CD4-positive, alpha-beta T cell treated with Interleukin-17A for 1 hour (primary cell): ENCODE measurements at regions not wholly inside any gene's neighbourhood (a gene's known extent, or its start where the extent isn't known, plus 50 kb on each side); places are given as distances from the start of the nearest gene placed in this dataset.

Experiments
- DNase-seq: peaks from one replicate; pipeline ENCODE4 v3.0.0-alpha.2; 2020

- DNase-seq, result no peak
Observed at GRCh38 chr7:13518738-13519137, 470.7 kb downstream of the ETV1 start.

DNA sequence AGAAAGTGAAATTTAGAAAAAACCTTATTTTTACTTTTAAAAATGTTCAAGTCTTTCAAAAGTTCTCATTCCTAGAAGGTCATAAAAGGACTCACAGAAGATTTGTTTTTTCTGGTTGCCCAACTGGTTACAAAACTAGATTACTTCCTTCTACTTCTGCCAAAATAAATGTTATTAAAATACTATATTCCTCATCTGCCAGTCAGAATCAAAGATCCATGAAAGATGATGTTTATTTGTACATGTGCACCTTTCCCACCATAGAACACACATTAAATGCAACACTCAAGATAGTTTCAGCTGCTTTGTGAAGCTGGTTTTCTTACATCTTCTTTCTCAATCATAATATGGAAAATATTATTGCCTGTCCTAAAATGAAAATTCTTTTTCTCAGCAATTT, 465.4 kb downstream of the ETV1 start:
- DNase-seq, result no peak

DNA sequence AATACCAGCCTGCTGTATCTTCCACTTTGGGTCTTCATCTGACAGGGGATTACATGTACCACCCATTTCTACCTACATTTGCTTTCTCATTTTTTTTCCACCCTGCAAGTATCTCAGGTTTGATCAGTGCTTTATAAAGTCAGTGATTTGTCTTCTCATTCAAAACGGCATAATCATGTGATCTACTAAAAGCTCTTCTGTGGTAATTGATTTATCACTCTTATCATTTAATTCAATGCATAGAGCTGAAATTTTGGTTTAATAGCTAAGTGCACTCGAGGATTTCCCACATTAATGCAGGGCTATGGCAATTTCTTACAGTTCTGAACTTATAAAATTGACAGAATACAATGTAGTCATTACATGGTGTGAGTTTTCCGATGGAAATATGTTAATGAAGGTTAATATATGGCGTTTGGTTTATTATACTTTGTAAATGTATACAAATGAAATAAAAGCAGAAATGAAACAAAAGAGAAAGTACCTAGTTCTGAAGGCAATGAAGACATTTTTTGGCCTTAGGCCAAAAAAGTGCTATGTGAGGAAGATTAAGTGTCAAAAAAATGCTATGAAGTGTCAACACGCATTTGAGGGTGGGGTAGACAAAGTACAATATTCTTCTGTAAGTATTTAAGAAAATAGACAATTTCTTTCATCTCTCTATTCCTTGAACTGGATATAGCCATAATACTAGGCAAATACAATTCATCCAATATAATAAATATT, 457.3 kb downstream of the ETV1 start:
- DNase-seq, result no peak

DNA sequence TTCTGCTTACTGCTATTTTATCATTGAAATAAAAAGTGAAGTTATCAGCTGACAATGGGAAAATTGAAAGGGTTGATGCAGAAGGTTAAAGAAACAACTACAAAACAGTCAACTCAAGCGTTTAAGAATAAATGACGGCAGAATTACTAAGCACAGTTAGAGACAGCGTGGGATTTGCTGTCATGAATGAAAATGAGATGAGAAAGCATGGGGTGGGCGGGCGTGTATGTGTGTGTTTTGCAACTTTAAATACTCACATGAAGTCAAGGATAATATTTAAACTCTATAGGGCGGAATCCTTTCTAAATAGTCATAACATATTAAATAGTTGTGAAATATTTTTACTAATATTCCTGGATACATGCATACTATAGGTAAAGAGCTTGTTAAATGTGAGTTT, 450.8 kb downstream of the ETV1 start:
- DNase-seq, result no peak

DNA sequence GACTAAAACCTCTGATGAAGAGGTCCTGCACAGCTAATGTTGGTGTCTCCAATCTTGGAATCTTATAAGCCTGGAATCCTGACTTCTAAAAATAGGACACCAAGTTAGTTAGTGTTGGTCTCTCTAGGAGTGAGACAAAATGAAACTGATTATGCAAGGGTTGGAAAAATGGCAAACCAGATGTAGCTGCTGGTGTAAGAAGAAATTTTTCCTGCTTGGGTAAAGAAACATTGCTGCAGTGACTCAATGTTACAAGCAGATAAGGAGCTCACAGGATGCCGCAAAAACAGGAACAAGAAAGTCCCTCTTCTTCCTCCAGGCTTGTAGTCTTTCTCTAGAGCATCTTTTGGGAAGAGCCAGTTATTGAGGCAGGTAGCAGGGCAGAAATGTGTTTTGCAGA, 449.0 kb downstream of the ETV1 start:
- no peak for DNase-seq

GRCh38 chr7:13541326-13541725, 448.1 kb downstream of the ETV1 start:
- DNase-seq, result no peak

DNA sequence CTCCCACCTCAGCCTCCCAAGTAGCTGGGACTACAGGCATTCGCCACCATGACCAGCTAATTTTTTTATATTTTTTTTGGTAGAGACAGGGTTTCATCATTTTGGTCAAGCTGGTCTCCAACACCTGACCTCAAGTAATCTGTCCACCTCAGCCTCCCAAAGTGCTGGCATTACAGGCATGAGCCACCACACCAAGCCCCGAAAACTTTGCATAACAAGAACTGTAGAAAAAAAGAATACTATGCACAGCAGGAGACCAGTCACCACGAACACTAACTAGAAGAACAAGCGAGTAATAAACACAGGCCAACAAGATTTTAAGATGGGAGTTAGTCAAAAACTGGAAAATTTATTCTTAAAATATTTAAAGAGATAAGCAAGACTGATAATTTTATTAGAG, 447.0 kb downstream of the ETV1 start:
- DNase-seq, result no peak

- DNase-seq, result no peak
Observed at GRCh38 chr7:13551503-13551902, 438.0 kb downstream of the ETV1 start.

GRCh38 chr7:13560441-13560840, 429.0 kb downstream of the ETV1 start:
- no peak for DNase-seq

GRCh38 chr7:13563257-13563656, 426.2 kb downstream of the ETV1 start:
- DNase-seq, result no peak

GRCh38 chr7:13563680-13564079, 425.8 kb downstream of the ETV1 start:
- DNase-seq, result no peak

- no peak for DNase-seq
Observed at GRCh38 chr7:13577566-13578145, 411.8 kb downstream of the ETV1 start.

DNA sequence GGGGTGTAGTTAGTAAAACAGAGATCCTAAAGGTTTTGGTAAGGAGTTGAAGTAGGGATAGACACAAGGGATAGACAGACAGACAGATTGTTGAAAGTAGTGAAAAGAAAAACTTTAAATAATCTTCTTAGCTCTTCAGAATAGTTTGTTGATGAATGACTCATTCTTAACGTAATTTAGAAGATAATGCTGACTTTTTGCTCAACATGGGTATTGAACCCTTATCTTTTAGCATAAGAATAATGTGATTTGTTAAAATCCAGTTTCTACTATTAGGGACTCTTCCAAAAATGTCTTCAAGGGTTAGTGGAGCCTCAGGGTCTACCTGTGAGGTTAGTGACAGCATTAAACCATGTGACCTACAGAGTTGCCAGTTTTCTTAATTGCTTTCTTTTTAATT, 411.2 kb downstream of the ETV1 start:
- DNase-seq, result no peak

DNA sequence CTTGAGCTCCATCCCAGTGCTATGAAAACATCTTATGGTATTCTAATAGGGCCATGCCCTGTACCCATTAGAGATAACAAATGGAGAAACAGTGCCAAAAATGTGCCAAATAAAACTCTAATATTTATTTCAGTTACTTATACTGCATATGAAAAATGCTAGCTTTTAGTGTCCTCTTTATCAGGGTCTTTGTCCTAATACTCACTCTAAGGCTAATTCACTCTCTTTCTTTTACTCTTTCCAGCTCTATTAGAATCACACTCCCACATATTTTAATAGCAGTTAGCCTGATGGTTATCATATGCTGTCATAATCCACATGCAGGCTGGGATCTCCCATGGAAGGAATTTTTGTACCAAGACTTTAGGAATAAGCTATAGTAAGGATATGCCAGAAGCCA, 408.4 kb downstream of the ETV1 start:
- DNase-seq, result no peak

- DNase-seq, result no peak
Observed at GRCh38 chr7:13593854-13594253, 395.6 kb downstream of the ETV1 start.

DNA sequence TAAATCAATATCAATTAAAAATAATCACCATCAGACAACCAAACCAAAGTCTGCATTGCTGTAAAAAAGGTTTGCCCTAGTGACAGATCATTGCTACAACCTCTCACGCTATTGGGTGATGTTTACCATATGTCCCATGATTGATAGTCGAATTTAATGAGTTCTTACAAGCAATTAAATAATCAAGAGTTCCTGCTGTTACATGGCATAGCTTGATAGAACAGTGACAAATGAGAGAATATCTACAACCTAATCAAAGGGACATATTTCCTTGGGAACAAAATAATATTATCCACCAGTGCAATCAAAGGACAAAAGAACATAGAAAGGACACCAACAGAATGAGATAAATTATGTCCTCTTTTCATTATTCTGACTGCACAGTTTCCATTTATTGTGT, 387.4 kb downstream of the ETV1 start:
- no peak for DNase-seq

DNA sequence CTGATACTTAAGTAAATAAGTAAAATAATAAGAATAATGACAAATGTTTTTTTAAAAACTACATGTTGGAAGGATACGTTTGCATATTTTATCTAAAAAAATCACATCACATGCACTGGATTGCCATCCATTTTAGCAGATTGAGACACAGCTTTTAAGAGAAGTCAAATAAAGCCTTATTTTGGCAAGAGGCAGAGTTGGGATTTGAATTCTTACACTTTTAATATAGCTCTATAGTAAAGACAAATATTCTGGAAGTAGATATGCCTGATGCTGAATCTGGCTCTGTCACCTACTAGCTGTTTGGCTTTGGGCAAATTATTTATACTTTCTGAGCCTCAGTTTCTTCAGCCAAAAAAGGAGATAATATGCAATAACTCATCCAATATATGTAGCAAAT, 386.4 kb downstream of the ETV1 start:
- DNase-seq, result no peak

GRCh38 chr7:13603661-13604060, 385.8 kb downstream of the ETV1 start:
- no peak for DNase-seq

DNA sequence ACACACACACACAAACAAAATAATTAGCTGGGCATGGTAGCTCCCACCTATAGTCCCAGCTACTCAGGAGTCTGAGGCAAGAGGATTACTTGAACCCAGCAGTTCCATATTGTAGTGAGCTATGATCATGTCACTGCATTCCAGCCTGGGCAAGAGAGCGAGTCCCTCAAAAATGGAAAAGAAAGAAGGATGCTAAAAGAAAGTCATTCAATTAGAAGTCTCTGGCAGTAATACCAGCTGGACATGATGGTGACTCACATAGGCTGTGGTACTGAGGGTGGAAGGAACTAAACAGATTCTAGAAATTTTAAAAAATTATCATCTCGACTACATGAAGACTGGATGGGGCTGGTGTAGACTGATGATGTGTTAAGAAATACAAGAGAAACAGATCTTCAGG, 385.3 kb downstream of the ETV1 start:
- no peak for DNase-seq

DNA sequence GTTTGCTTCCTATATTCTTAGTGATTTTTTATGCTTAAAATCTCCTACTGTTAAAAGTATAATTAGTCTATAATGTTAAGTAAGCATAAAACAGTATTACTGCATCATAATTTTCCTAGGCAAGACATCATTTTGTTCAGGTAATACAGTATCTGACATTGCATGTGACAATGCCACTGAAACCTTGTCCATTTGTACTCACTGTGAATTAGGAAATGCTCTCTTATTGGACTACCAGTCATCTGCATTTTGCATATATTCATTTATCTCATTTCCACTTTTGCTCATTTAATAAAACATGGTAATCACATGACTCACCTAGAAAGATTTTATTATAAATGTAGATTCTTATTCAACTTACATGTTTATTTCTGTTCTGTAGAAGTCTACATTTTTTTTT, 379.1 kb downstream of the ETV1 start:
- DNase-seq, result no peak

DNA sequence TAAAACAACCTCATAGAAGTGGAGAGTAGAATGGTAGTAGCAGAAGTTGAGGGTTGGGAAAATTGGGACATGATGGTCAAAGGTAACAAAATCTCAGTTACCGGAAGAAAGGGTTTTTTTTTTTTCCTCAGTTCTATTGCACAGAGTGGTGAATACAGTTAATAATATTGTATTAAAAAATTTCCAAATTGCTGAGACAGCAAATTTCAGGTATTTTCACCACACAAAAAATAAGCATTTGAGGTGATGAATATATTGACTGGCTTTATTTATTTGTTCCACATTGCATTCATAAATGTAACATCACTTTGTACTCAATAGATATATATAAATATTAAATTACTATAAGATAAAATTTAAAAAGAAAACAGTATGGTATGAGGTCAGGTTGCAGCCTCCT, 373.8 kb downstream of the ETV1 start:
- no peak for DNase-seq

- no peak for DNase-seq
Observed at GRCh38 chr7:13627455-13627854, 362.0 kb downstream of the ETV1 start.

DNA sequence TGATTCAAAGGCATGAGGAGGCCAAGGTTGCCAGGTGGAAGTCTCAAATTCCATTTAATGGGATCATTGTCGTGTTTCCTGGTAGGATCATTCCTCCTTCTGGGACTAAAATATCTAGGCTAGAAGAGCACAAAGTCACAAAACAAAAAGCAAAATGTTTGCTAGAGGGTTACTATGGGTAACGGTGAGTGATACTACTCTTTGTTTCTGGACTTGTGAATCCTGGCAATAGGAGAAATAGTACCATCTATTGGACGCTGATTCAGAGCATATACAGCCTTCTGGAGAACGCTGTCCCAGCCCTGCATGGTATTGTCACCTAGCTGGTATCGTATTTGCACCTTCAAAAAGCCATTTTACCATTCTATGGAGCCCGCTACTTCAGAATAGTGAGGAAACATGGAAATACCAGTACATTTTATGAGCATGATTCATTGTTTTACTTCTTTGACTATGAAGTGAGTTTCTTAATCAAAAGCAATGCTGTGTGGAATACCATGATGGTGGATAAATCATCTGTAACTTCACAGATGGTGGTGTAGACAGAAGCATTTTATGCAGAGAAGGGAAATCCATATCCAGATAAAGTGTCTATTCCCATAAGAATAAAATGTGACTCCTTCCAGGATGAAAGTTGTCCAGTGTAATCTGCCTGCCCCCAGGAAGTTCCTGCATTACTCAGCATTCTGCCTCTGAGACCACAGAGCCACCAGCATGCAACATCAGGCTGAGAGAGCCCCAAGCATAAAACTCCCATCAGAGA, 361.0 kb downstream of the ETV1 start:
- no peak for DNase-seq
